Stomach (tissue), 4 donors: ENCODE measurements at regions not wholly inside any gene's neighbourhood (a gene's known extent, or its start where the extent isn't known, plus 50 kb on each side); places are given as distances from the start of the nearest gene placed in this dataset.

Experiments used
- CTCF ChIP-seq, 7 experiments: fragments of 450-650 bp in 4 of 7; fragments of 200-600 bp in 3 of 7; sonication (generic) in 3 of 7; IDR thresholded peaks; one replicate each; pipeline ENCODE4 v1.5.1; 2016 to 2019; ENCODE audit warnings: antibody characterized with exemption in 7 of 7, control low read depth in 2 of 7, mild to moderate bottlenecking in 1 of 7
- EP300 ChIP-seq: sonication (generic); formaldehyde crosslinking; IDR thresholded peaks from one replicate; pipeline ENCODE4 v1.6.1; 2017; ENCODE audit warnings: antibody characterized with exemption
- POLR2A ChIP-seq, 4 donors: fragments of 450-650 bp; IDR thresholded peaks; one replicate each; pipeline ENCODE4 v1.6.1; 2016; ENCODE audit warnings: antibody characterized with exemption in 4 of 4, control low read depth in 2 of 4, mild to moderate bottlenecking in 1 of 4, moderate library complexity in 1 of 4

- TF ChIP-seq CTCF (IDR thresholded peaks at IDR 0.05), result no peak
- no peak for TF ChIP-seq EP300
- no peak for TF ChIP-seq POLR2A (IDR thresholded peaks at IDR 0.05)
Observed at GRCh38 chr14:97298331-97298730, 501.1 kb downstream of the VRK1 start.
